ENCODE measurements at regions not wholly inside any gene's neighbourhood (a gene's known extent, or its start where the extent isn't known, plus 50 kb on each side); places are given as distances from the start of the nearest gene placed in this dataset.

- no peak for TF ChIP-seq POLR2A (IDR thresholded peaks at IDR 0.05; ENCODE audit: extremely low read depth, insufficient read length)
- no peak for TF ChIP-seq MAX (IDR thresholded peaks at IDR 0.05; ENCODE audit: low read depth, low read length)
- TF ChIP-seq CTCF (IDR thresholded peaks at IDR 0.05; ENCODE audit: low read depth, low read length), result no peak
Measured at GRCh38 chr3:117184574-117184973, 475.0 kb downstream of the TUSC7 start.
